RWPE1 (cell line): ENCODE measurements at regions not wholly inside any gene's neighbourhood (a gene's known extent, or its start where the extent isn't known, plus 50 kb on each side); places are given as distances from the start of the nearest gene placed in this dataset.
A peak's percentile ranks its signal among the peaks of the same experiment; 100 is the strongest.

ENCODE experiments used
- CTCF ChIA-PET: fragments of 350-600 bp; sonication (Branson Sonifier 250); formaldehyde crosslinking; extraction: SDS; loops from one replicate; lab custom pipeline; 2021; lab: Yijun Ruan, JAX
- POLR2A ChIA-PET: fragments of 400-600 bp; formaldehyde crosslinking; extraction: SDS; loops from one replicate; lab custom pipeline; 2020; ENCODE audit warnings: antibody characterized with exemption; ENCODE audit not compliant: low non-redundant PET; lab: Yijun Ruan, JAX
- DNase-seq: peaks from one replicate; pipeline ENCODE4 v3.0.0; 2012; ENCODE audit warnings: low spot score
- H3K27ac ChIP-seq: fragments of 450-650 bp; 2 replicates; pipeline ENCODE4 v1.5.1; 2017
- TF ChIP-seq, protein P1 (sequence below): fragments of 450-650 bp; conservative IDR thresholded peaks from 2 replicates; pipeline ENCODE4 v1.5.1; 2017; ENCODE audit warnings: low read depth, mild to moderate bottlenecking

DNA sequence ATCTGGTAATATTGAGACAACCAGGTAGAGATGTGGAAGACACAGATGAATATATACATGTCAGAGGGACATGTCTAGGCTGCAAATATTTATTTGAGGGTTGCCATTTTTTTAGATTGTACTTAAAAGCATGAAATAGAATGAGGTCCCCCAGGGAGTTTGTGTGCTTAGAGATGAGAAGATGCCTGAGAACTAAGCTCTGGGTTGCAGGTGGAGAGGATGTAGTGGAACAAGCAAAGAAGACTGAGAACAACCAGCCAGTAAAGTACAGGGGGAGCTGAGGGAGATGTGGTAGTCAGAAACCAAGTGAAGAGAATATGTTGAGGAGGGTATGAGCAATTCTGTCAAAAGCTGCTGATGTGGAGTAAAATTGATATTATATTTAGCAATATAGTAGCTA lies 95.6 kb upstream of the UNC5C start:
- POLR2A ChIA-PET: no interaction called here
- TF ChIP-seq, protein P1, sequence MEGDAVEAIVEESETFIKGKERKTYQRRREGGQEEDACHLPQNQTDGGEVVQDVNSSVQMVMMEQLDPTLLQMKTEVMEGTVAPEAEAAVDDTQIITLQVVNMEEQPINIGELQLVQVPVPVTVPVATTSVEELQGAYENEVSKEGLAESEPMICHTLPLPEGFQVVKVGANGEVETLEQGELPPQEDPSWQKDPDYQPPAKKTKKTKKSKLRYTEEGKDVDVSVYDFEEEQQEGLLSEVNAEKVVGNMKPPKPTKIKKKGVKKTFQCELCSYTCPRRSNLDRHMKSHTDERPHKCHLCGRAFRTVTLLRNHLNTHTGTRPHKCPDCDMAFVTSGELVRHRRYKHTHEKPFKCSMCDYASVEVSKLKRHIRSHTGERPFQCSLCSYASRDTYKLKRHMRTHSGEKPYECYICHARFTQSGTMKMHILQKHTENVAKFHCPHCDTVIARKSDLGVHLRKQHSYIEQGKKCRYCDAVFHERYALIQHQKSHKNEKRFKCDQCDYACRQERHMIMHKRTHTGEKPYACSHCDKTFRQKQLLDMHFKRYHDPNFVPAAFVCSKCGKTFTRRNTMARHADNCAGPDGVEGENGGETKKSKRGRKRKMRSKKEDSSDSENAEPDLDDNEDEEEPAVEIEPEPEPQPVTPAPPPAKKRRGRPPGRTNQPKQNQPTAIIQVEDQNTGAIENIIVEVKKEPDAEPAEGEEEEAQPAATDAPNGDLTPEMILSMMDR: no peak
- H3K27ac ChIP-seq: no peak overlapping the region
- no peak for DNase-seq
- CTCF ChIA-PET: no interaction called here

DNA sequence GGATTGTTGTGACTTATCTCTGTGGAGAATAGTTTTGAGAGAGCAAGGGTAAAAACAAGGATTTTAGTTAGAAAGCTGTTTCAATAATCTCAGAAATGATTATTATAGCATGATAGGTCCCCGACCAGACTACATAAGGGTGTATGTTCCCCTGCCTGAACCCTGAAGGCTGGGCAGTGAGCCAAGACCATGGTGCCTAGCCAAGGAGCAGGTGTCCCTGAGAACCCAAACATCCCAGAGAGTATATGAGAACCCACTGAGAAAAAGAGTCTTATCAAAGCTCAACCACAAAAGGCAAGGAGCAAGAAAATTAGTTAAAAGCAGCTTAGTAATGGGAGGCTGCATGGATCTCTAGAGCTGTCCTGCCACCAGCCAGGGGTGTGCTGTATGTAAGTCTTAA lies 94.9 kb upstream of the UNC5C start:
- H3K27ac ChIP-seq: no peak overlapping the region
- ChIA-PET POLR2A (no interaction called here), CTCF (no interaction called here)
- DNase-seq: no peak
- TF ChIP-seq, protein P1: no peak

DNA sequence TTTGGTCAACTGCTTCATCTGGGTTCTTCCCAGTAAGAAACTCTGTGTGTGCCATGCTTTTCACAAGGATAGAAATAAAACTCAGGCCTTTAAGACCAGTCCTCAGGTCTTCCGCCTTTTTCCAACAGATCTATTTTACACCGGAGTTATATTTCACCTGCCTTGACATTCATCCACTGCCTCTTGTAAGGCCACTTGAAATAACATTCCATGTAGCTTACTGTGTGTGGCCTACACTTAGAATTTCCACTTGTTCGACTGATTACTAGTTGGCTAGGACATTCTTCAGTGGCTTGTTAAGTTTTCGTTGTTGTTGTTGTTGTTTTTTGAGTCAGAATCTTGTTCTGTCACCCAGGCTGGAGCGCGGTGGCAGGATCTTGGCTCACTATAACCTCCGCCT lies 92.8 kb upstream of the UNC5C start:
- TF ChIP-seq, protein P1: no peak
- CTCF ChIA-PET: no interaction called here

DNA sequence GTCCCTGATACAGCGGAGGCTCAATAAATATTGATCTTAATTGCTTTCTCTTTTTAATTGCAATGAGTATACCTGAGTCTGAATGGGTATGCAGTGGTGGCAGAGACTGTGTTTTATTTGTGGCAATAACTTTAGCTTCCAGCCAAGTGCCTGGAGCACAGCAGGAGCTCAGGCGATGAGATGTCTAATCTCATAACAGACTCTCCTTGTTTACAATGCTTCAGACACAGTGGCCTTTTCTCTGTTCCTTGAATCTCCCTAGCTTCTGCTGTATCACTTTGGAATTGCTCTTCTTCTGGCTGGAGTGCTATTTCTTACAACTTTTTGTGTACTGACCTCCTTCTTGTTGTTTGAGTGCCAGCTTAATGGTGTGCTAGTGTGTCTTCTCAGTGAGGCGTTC lies 91.5 kb upstream of the UNC5C start:
- ChIA-PET CTCF (interaction anchor here (1.1 kb wide), 1 partner anchor 11 kb away, joined by 4 read pairs; no protein-coding TSS in a partner anchor), POLR2A (no interaction called here)
- DNase-seq: no peak
- TF ChIP-seq, protein P1: no peak
- no peak overlapping the region for H3K27ac ChIP-seq

More for the DNA sequence above, 92.8 kb upstream of the UNC5C start:
- no peak overlapping the region for H3K27ac ChIP-seq
- no peak for DNase-seq
- POLR2A ChIA-PET: no interaction called here

DNA sequence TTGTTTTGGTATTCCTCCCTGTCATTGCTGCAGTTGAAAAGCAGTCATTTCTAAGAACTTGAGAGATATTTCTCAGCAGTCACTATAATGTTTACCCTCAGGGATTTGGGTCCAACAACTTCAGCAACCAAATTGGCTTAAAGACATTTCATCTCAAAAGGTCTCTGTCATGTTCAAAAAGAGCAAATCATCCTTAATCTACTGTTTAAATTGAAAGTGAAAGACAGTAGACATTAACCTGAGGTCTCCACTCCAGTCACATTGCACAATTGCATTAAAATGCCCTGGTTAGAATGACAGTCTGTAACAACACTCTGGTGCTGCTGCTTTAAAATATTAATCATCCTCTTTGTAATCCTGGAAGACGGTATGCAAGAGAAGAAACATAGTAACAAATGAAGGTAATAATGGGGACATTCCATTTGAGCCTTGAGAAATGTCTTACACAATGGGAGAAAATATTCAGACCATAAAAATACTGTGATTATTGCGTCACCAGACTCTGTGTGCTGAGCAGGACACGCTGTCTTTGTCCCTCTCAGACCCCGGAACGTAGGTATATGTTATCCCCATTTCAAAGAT lies 90.2 kb upstream of the UNC5C start:
- CTCF ChIA-PET: no interaction called here
- peak; percentile 4 for DNase-seq
- no peak overlapping the region for H3K27ac ChIP-seq
- TF ChIP-seq, protein P1: no peak
- POLR2A ChIA-PET: no interaction called here

DNA sequence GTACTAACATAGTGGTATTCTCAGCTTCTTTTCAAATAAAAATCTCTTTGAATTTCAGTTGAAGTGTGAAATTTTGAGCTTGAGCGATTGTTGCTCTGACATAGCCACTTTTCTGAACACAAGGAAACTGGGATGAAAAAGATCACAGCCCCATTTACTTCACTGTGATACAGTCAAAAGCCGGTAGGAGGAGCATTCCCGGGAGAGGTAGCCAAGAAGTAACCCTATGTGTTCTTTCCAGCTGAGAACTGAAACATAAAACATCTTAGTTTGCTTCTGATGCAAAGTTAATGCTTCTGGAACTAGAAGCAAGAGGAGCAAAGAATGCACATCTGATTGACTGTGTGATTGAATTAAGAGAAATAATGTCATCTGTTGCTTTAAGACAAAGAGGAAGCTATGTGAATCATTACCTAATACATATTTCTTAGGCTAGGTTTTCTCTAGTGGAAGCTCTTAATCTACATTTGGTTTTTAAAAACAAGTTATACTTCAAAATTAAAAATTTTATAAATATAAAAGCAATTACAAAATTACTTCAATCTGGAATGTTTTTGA lies 88.3 kb upstream of the UNC5C start:
- CTCF ChIA-PET: interaction anchor here (0.6 to 0.8 kb wide), 2 partner anchors 37 to 111 kb away, joined by 4 read pairs; no protein-coding TSS in a partner anchor
- TF ChIP-seq, protein P1: no peak; the same call in 1 of the 2 replicates
- H3K27ac ChIP-seq: no peak overlapping the region
- POLR2A ChIA-PET: no interaction called here
- DNase-seq: peak; percentile 31
